ENCODE measurements at regions not wholly inside any gene's neighbourhood (a gene's known extent, or its start where the extent isn't known, plus 50 kb on each side); places are given as distances from the start of the nearest gene placed in this dataset.

DNA sequence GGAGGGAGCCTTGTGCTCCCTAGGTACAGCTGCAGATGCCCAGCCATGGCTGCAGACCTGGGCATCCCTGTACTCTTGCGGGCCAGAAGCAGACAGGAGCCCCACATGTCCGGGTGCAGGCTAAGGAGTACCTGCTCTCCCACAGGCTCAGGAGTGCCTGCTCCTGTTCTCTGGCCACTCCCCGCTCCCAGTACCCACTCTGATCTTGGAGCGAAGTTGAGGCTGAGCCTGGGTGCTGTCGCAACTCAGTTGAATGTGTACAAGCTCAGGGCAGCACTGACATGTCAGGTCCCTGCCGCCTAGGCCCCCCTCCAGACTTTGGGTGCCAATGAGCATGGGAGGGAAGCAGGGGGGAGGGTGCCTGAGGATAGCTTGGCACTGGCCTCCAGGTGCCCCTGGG lies 666.9 kb downstream of the PLPP3 start:
- TF ChIP-seq POLR2A (IDR thresholded peaks at IDR 0.05) (no peak), POLR2AphosphoS5 (IDR thresholded peaks at IDR 0.05) (no peak)
- TF ChIP-seq, protein P1, sequence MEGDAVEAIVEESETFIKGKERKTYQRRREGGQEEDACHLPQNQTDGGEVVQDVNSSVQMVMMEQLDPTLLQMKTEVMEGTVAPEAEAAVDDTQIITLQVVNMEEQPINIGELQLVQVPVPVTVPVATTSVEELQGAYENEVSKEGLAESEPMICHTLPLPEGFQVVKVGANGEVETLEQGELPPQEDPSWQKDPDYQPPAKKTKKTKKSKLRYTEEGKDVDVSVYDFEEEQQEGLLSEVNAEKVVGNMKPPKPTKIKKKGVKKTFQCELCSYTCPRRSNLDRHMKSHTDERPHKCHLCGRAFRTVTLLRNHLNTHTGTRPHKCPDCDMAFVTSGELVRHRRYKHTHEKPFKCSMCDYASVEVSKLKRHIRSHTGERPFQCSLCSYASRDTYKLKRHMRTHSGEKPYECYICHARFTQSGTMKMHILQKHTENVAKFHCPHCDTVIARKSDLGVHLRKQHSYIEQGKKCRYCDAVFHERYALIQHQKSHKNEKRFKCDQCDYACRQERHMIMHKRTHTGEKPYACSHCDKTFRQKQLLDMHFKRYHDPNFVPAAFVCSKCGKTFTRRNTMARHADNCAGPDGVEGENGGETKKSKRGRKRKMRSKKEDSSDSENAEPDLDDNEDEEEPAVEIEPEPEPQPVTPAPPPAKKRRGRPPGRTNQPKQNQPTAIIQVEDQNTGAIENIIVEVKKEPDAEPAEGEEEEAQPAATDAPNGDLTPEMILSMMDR (IDR thresholded peaks at IDR 0.05 in 8 of 11, conservative IDR thresholded peaks at IDR 0.05 in 3 of 11) = no peak
